ENCODE measurements at regions not wholly inside any gene's neighbourhood (a gene's known extent, or its start where the extent isn't known, plus 50 kb on each side); places are given as distances from the start of the nearest gene placed in this dataset.
"Not testable (repeated sequence)": the region's sequence is repeated elsewhere in the genome, so short reads cannot be mapped to it uniquely, and the experiment has no call there.

DNA sequence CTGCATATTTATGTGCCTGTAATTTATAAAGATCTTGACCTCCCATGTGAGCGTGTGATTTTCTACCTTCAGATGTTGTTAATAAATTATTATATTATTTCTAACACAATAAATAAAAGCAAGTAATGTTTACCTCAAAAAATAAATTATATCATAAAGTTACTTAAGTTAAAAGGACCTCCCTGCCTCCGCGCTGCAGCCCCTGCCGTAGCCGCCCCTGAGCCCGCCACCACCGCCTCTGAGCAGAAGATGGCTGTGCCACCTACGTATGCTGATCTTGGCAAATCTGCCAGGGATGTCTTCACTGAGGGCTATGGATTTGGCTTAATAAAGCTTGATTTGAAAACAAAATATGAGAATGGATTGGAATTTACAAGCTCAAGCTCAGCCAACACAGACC lies 119.6 kb upstream of the BRWD3 start:
- Histone ChIP-seq H3K9me3 (peaks cover 0 to 30% (median 8%) of the 10 kb centered on the region in 11 donors), H3K36me3 (no peaks in the 10 kb centered on the region), H3K4me1 (no peaks in the 10 kb centered on the region), H3K4me3 (no peak overlapping the region), H3K27ac (no peak overlapping the region), H3K27me3 (no peaks in the 10 kb centered on the region)
- TF ChIP-seq, protein P1, sequence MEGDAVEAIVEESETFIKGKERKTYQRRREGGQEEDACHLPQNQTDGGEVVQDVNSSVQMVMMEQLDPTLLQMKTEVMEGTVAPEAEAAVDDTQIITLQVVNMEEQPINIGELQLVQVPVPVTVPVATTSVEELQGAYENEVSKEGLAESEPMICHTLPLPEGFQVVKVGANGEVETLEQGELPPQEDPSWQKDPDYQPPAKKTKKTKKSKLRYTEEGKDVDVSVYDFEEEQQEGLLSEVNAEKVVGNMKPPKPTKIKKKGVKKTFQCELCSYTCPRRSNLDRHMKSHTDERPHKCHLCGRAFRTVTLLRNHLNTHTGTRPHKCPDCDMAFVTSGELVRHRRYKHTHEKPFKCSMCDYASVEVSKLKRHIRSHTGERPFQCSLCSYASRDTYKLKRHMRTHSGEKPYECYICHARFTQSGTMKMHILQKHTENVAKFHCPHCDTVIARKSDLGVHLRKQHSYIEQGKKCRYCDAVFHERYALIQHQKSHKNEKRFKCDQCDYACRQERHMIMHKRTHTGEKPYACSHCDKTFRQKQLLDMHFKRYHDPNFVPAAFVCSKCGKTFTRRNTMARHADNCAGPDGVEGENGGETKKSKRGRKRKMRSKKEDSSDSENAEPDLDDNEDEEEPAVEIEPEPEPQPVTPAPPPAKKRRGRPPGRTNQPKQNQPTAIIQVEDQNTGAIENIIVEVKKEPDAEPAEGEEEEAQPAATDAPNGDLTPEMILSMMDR (IDR thresholded peaks at IDR 0.05), result no peak
- DNase-seq (no peak), ATAC-seq (no peak)
- intact Hi-C loops (cut with DNase I), result no loop called here
- 90 to 94% methylated on average over 8 of the region's 8 CpGs for WGBS, 2 donors

DNA sequence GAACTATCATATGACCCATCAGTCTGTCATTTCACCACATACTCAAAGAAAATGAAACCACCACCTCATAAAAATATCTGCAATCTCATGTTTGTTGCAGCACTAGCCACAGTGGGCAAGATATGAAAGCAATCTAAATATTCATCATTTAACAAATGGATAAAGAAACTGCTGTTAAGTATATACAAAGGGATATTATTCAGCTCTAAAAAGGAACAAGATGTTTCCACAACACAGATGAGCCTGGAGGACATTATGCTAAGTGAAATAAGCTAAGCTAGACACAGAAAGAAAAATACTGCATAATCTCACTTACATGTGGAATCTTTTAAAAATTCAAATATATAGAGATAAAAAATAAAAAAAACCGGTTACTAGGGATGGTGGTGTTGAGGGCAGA lies 108.2 kb upstream of the BRWD3 start:
- DNase-seq (no peak), ATAC-seq (no peak)
- intact Hi-C loops (cut with DNase I), result no loop called here
- Histone ChIP-seq H3K27me3 (no peaks in the 10 kb centered on the region), H3K9me3 (peaks cover 0 to 25% (median 0%) of the 10 kb centered on the region in 11 donors), H3K4me3 (no peak overlapping the region), H3K36me3 (no peaks in the 10 kb centered on the region), H3K4me1 (no peaks in the 10 kb centered on the region), H3K27ac (no peak overlapping the region)
- 57 to 74% methylated on average over 1 of the region's 1 CpG for WGBS, 2 donors
- TF ChIP-seq, protein P1 (IDR thresholded peaks at IDR 0.05), result no peak

DNA sequence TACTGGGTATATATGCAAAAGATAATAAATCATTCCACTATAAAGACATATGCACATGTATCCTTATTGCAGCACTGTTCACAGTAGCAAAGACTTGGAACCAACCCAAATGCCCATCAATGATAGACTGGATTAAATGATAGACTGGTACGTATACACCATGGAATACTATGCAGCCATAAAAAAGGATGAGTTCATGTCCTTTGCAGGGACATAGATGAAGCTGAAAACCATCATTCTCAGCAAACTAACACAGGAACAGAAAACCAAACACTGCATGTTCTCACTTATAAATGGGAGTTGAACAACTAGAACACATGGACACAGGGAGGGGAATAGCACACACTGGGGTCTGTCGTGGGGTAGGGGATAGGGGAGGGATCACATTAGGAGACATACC lies 102.7 kb upstream of the BRWD3 start:
- H3K4me1 ChIP-seq; H3K36me3 ChIP-seq; H3K27ac ChIP-seq; H3K4me3 ChIP-seq; intact Hi-C loops (cut with DNase I); ATAC-seq; H3K27me3 ChIP-seq; DNase-seq: not testable (repeated sequence)
- H3K9me3 ChIP-seq, result peaks cover 0 to 25% (median 0%) of the 10 kb centered on the region in 11 donors
- 83 to 90% methylated on average over 2 of the region's 2 CpGs for WGBS, 2 donors

DNA sequence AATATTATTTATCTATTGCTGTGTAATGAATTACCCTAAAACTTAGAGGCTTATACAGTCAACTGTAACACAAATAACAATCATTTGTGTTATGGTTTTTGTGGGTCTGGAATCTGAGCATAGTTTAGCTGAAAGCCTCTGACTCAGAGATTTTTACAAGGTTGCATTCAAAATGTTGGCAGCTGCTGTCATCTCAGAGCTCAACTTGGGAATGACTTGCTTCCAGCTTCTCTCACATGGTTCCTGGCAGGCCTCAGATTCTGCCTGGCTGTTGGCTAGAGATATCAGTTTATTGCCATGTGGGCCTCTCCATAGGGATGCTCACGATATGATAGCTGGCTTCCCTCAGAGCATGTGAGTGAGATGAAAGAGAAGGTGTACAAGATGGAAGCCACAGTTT lies 70.2 kb upstream of the BRWD3 start:
- DNase-seq (no peak), ATAC-seq (no peak)
- intact Hi-C loops (cut with DNase I), result loop anchor here in 1 of 10 donors (10.0 kb wide), 2 partner anchors 315 to 495 kb away; no protein-coding TSS in a partner anchor
- Histone ChIP-seq H3K4me1 (no peaks in the 10 kb centered on the region), H3K9me3 (no peaks in the 10 kb centered on the region), H3K36me3 (no peaks in the 10 kb centered on the region), H3K27ac (no peak overlapping the region), H3K27me3 (peaks cover 0 to 8% (median 0%) of the 10 kb centered on the region in 7 donors), H3K4me3 (no peak overlapping the region)
- TF ChIP-seq, protein P1 (IDR thresholded peaks at IDR 0.05), result no peak
- WGBS, 2 donors, result 15 to 26% methylated on average over 1 of the region's 1 CpG

DNA sequence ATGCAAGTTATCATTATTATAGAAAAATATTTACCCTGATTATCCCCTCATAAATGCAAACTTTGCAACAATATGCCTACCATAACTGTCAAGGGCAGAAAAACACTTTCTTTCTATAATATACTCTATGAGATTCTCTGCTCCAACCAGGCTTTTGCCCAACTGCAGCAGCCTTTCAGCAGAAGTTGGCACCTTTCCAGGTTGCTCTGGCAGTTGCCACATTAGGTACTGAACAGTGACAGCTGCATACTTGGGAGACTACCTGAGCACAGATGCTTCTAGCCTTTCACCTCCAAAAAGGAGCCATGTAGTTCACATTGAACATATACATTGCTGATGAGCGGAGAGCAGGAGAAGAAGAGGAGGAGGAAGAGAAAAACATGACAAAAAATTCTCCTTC lies 69.5 kb upstream of the BRWD3 start:
- Histone ChIP-seq H3K36me3 (no peaks in the 10 kb centered on the region), H3K4me3 (no peak overlapping the region), H3K4me1 (no peaks in the 10 kb centered on the region), H3K27ac (no peak overlapping the region), H3K27me3 (peaks cover 0 to 12% (median 0%) of the 10 kb centered on the region in 7 donors), H3K9me3 (no peaks in the 10 kb centered on the region)
- DNase-seq (no peak), ATAC-seq (no peak)
- TF ChIP-seq, protein P1 (IDR thresholded peaks at IDR 0.05), result no peak
- WGBS, 2 donors, result 83 to 100% methylated on average over 1 of the region's 1 CpG
- intact Hi-C loops (cut with DNase I), result loop anchor here in 1 of 10 donors (10.0 kb wide), 1 partner anchor 316 kb away; no protein-coding TSS in a partner anchor
